Neural crest cell (in vitro differentiated cells): ENCODE measurements at regions not wholly inside any gene's neighbourhood (a gene's known extent, or its start where the extent isn't known, plus 50 kb on each side); places are given as distances from the start of the nearest gene placed in this dataset.
"Not testable (repeated sequence)": the region's sequence is repeated elsewhere in the genome, so short reads cannot be mapped to it uniquely, and the experiment has no call there.

Experiments used
- DNase-seq: peaks from one replicate; pipeline ENCODE4 v3.0.0; 2021; ENCODE audit warnings: low read depth, mixed read lengths, low spot score
- H3K27ac Mint-ChIP-seq: one replicate; pipeline ENCODE4 v1.8.0; 2021; ENCODE audit warnings: mild to moderate bottlenecking, mixed read lengths; ENCODE audit not compliant: unreplicated experiment
- H3K27me3 Mint-ChIP-seq: 2 replicates; pipeline ENCODE4 v1.8.0; 2021; ENCODE audit warnings: low read depth, mild to moderate bottlenecking, mixed read lengths
- H3K36me3 Mint-ChIP-seq: 2 replicates; pipeline ENCODE4 v1.8.0; 2021; ENCODE audit warnings: low read depth, mild to moderate bottlenecking, mixed read lengths
- H3K4me1 Mint-ChIP-seq: 2 replicates; pipeline ENCODE4 v1.8.0; 2021; ENCODE audit warnings: mixed read lengths
- H3K4me3 Mint-ChIP-seq: one replicate; pipeline ENCODE4 v1.8.0; 2021; ENCODE audit warnings: mild to moderate bottlenecking, mixed read lengths
- H3K9me3 Mint-ChIP-seq: 2 replicates; pipeline ENCODE4 v1.8.0; 2021; ENCODE audit warnings: mixed read lengths
- TF ChIP-seq, protein P1 (sequence below): fragments of 200-600 bp; sonication (generic); conservative IDR thresholded peaks from 2 replicates; pipeline ENCODE4 v1.5.0; 2021; ENCODE audit warnings: antibody characterized with exemption, mild to moderate bottlenecking

DNA sequence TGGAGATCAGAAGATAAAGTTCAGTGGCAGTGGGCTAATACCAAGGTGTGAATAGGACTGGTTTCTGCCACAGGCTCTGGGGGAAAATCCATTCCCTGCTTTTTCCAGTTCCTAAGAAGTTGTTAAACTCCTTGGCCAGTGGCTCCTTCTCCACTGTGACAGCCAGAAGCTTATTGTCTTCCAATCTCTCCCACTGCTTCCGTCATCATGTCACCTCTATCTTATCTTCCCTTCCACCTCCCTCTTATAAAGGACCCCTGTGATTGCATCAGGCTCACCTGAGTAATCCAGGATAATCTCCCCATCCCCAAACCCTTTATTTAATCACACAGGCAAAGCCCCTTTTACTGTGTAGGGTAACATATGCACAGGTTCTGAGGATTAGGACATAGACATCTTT, 431.2 kb upstream of the SLC10A2 start:
- Mint-ChIP-seq H3K4me1 (no peaks in the 10 kb centered on the region), H3K4me3 (no peak overlapping the region), H3K36me3 (peaks cover 5% of the 10 kb centered on the region), H3K27ac (no peak overlapping the region), H3K27me3 (no peaks in the 10 kb centered on the region), H3K9me3 (peaks cover 6% of the 10 kb centered on the region)
- TF ChIP-seq, protein P1, sequence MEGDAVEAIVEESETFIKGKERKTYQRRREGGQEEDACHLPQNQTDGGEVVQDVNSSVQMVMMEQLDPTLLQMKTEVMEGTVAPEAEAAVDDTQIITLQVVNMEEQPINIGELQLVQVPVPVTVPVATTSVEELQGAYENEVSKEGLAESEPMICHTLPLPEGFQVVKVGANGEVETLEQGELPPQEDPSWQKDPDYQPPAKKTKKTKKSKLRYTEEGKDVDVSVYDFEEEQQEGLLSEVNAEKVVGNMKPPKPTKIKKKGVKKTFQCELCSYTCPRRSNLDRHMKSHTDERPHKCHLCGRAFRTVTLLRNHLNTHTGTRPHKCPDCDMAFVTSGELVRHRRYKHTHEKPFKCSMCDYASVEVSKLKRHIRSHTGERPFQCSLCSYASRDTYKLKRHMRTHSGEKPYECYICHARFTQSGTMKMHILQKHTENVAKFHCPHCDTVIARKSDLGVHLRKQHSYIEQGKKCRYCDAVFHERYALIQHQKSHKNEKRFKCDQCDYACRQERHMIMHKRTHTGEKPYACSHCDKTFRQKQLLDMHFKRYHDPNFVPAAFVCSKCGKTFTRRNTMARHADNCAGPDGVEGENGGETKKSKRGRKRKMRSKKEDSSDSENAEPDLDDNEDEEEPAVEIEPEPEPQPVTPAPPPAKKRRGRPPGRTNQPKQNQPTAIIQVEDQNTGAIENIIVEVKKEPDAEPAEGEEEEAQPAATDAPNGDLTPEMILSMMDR: no peak
- no peak for DNase-seq

DNA sequence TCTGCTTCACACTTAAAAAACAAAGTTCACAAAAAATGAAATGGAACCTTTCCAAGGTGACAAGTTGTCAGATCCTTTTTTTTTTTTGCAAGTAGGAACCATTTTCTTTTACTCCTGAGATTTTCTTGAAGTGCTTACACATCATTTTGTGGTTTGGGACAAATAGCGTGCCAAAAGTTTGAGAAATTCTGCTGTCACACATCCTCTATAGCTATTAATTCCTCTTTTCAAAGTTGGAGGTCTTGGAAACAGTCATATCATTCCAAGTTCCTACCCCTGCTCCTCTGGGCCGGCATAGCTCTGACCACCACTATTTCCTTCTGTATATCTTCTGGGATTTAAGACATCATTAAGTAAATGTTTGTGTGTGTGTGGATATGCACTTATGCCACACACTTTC, 421.6 kb upstream of the SLC10A2 start:
- DNase-seq: no peak
- Mint-ChIP-seq H3K36me3 (peaks cover 1% of the 10 kb centered on the region), H3K4me3 (no peak overlapping the region)

DNA sequence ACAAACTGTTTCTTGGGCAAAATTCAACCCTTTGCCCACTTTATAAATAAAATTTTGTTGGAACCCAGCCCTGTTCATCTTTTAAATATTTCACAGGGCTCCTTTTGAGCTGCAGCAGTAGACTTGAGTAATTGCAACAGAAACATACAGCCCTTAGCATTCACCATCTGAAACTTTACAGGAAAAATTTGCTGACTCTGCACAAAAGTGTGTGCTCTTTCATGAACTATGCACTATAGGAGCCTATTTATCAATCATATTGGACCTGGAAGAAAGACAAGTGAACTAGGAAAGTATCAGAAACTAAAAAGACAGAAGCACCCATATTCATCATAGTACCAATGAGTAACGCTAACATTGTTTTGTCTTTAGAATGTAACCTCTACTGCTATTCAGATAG, 406.9 kb upstream of the SLC10A2 start:
- no peak for DNase-seq
- H3K9me3 Mint-ChIP-seq: no peaks in the 10 kb centered on the region
- no peak overlapping the region for H3K4me3 Mint-ChIP-seq

More for the DNA sequence above, 421.6 kb upstream of the SLC10A2 start:
- TF ChIP-seq, protein P1: no peak
- H3K9me3 Mint-ChIP-seq: peaks cover 1% of the 10 kb centered on the region
- H3K4me1 Mint-ChIP-seq: no peaks in the 10 kb centered on the region
- no peak overlapping the region for H3K27ac Mint-ChIP-seq
- H3K27me3 Mint-ChIP-seq: no peaks in the 10 kb centered on the region

DNA sequence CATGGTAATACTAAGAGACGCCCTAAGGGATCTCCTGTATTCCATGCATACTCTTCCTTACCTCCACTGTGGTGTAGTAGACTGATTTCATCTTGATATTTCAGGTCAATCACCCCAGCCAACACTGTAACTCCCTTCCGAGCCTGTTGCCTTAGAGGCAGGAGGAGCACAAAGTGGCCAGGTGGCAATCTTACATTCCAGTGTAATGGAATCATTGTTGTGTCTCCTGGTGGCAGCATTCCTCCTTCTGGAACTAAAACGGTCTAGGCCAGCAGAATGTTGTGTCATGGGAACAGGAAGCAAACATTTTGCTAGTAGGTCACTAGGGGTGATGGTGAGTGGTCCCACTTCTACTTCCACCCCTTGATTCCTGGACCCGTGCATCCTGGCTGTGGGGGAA, 405.7 kb upstream of the SLC10A2 start:
- no peaks in the 10 kb centered on the region for H3K27me3 Mint-ChIP-seq
- H3K36me3 Mint-ChIP-seq: no peaks in the 10 kb centered on the region
- no peak overlapping the region for H3K4me3 Mint-ChIP-seq
- no peak for DNase-seq
- no peaks in the 10 kb centered on the region for H3K9me3 Mint-ChIP-seq
- H3K4me1 Mint-ChIP-seq: no peaks in the 10 kb centered on the region
- TF ChIP-seq, protein P1: no peak
- H3K27ac Mint-ChIP-seq: no peak overlapping the region

More for the DNA sequence above, 406.9 kb upstream of the SLC10A2 start:
- Mint-ChIP-seq H3K4me1 (no peaks in the 10 kb centered on the region), H3K27ac (no peak overlapping the region), H3K36me3 (no peaks in the 10 kb centered on the region), H3K27me3 (no peaks in the 10 kb centered on the region)
- TF ChIP-seq, protein P1: no peak

DNA sequence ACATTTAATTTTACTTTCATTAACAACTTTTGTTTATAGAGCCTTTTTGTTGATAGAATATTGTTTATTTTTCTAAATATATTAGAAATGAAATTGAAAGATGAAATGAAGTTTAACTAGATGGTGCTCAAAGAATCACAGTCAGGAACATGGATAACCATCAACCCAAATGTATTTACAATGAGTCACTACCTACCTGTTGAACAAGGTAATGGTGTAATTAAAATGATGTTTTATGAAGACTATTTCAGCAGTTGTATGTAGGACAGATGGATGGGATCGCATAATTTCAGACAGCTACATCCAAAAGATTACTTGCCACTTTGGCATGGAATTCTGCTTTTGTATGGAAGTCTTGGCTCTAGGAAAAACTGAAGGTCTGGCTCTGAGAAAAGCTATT, 403.6 kb upstream of the SLC10A2 start:
- Mint-ChIP-seq H3K9me3 (no peaks in the 10 kb centered on the region), H3K27ac (no peak overlapping the region), H3K36me3 (no peaks in the 10 kb centered on the region), H3K4me1 (no peaks in the 10 kb centered on the region), H3K27me3 (no peaks in the 10 kb centered on the region), H3K4me3 (no peak overlapping the region)
- TF ChIP-seq, protein P1: no peak
- no peak for DNase-seq

DNA sequence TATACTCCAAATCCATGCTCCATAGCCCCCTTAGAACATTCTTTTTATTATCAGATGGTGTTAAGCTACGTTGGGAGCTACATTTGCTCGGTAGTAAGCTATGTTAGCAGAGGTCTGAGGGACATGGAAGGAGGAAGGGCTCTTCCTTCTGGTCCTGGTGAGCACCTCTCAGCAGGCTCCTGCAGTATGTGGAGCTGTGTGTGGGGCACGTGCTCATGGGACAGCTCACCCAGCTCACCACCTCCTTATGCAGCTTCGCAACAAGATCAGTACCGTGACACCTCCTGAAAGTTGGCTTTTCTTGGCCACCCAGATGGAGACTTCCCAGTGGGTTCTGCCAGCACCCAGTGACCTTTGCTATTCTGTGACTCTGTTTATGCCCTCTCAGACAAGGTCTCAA, 400.5 kb upstream of the SLC10A2 start:
- Mint-ChIP-seq H3K27ac (no peak overlapping the region), H3K9me3 (peaks cover 4% of the 10 kb centered on the region), H3K27me3 (no peaks in the 10 kb centered on the region), H3K4me1 (no peaks in the 10 kb centered on the region), H3K4me3 (no peak overlapping the region), H3K36me3 (no peaks in the 10 kb centered on the region)
- no peak for DNase-seq
- TF ChIP-seq, protein P1: no peak

DNA sequence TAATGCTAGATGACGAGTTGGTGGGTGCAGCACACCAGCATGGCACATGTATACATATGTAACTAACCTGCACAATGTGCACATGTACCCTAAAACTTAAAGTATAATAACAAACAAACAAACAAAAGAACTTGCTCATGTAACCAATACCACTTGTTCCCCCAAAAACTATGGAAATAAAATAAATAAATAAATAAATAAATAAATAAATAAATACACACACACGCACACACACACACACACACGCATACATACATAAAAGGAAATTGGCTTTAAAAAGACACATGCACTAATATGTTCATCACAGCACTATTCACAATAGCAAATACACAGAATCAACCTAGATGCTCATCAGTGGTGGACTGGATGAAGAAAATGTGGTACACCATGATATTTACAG, 394.0 kb upstream of the SLC10A2 start:
- H3K4me3 Mint-ChIP-seq, H3K4me1 Mint-ChIP-seq, H3K27me3 Mint-ChIP-seq, H3K27ac Mint-ChIP-seq, DNase-seq, H3K36me3 Mint-ChIP-seq: not testable (repeated sequence)
- H3K9me3 Mint-ChIP-seq: peaks cover 14% of the 10 kb centered on the region

DNA sequence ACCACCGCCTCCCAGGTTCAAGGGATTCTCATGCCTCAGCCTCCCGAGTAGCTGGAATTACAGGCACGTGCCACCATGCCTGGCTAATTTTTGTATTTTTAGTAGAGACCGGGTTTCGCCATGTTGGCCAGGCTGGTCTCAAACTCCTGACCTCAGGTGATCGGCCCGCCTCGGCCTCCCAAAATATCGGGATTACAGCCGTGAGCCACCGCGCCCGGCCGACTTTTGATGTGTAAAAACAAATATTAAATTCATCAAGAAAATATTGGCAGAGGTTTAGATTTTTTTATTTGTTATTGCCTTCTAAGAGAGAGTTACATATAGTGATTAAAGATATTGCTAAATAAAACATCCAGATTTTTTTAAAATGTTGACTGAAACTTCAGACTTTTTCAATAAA, 390.8 kb upstream of the SLC10A2 start:
- H3K4me1 Mint-ChIP-seq: not testable (repeated sequence)

More for the DNA sequence above, 390.8 kb upstream of the SLC10A2 start:
- H3K27ac Mint-ChIP-seq, H3K4me3 Mint-ChIP-seq, H3K27me3 Mint-ChIP-seq, DNase-seq, H3K36me3 Mint-ChIP-seq: not testable (repeated sequence)
- peaks cover 10% of the 10 kb centered on the region for H3K9me3 Mint-ChIP-seq
